ENCODE measurements at regions not wholly inside any gene's neighbourhood (a gene's known extent, or its start where the extent isn't known, plus 50 kb on each side); places are given as distances from the start of the nearest gene placed in this dataset.
A peak's percentile ranks its signal among the peaks of the same experiment; 100 is the strongest.

DNA sequence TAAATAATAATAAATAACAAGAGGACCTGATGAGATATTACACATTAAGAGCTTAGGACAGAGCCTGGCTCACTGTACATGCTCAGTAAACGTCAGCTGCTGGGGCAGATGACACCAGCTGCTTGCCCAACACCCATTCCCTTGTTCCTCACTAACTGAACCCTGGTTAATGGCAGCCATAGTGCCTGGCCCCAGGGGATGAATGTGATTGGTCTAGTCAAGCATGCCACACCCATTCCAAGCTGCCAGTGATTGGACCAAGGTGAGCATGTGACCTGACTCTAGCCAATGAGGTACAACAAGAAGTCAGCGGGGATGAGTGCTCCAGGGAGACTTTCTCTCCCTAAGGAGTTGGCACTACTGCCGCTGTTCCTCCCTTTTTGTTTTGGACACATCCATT lies 85.1 kb upstream of the PTPN1 start:
- Histone ChIP-seq H3K36me3 (ENCODE audit: insufficient read depth, low read length) (no peaks in the 10 kb centered on the region), H3K4me3 (ENCODE audit: low read length, poor library complexity, severe bottlenecking) (no peak overlapping the region), H3F3A (ENCODE audit: low read depth) (no peaks in the 10 kb centered on the region), H3K9me3 (ENCODE audit: insufficient read depth, low read depth, low read length) (no peaks in the 10 kb centered on the region), H3K79me2 (ENCODE audit: insufficient read depth, low read length) (no peaks in the 10 kb centered on the region), H3K9me2 (replicated peaks; ENCODE audit: low read depth, low read length) (no peaks in the 10 kb centered on the region), H2AFZ (ENCODE audit: low read length) (0 out of 2 replicates have a peak overlapping the region, but pooled peaks have one; percentile 57), H3K4me2 (ENCODE audit: low read depth, low read length, poor library complexity, severe bottlenecking) (no peak overlapping the region), H4K20me1 (ENCODE audit: insufficient read depth, low read length, poor library complexity, severe bottlenecking) (no peaks in the 10 kb centered on the region), H3K27me3 (ENCODE audit: insufficient read depth, low read length, poor library complexity, severe bottlenecking) (no peaks in the 10 kb centered on the region), H3K4me1 (ENCODE audit: insufficient read depth, low read length, poor library complexity, severe bottlenecking) (no peaks in the 10 kb centered on the region), H3K9ac (ENCODE audit: low read depth, low read length, poor library complexity, severe bottlenecking) (no peak overlapping the region)
- TF ChIP-seq, protein P1, sequence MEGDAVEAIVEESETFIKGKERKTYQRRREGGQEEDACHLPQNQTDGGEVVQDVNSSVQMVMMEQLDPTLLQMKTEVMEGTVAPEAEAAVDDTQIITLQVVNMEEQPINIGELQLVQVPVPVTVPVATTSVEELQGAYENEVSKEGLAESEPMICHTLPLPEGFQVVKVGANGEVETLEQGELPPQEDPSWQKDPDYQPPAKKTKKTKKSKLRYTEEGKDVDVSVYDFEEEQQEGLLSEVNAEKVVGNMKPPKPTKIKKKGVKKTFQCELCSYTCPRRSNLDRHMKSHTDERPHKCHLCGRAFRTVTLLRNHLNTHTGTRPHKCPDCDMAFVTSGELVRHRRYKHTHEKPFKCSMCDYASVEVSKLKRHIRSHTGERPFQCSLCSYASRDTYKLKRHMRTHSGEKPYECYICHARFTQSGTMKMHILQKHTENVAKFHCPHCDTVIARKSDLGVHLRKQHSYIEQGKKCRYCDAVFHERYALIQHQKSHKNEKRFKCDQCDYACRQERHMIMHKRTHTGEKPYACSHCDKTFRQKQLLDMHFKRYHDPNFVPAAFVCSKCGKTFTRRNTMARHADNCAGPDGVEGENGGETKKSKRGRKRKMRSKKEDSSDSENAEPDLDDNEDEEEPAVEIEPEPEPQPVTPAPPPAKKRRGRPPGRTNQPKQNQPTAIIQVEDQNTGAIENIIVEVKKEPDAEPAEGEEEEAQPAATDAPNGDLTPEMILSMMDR (conservative IDR thresholded peaks at IDR 0.05; ENCODE audit: low read length) = no peak
- TF ChIP-seq EZH2phosphoT487 (IDR thresholded peaks at IDR 0.05; ENCODE audit: borderline replicate concordance) = no peak

DNA sequence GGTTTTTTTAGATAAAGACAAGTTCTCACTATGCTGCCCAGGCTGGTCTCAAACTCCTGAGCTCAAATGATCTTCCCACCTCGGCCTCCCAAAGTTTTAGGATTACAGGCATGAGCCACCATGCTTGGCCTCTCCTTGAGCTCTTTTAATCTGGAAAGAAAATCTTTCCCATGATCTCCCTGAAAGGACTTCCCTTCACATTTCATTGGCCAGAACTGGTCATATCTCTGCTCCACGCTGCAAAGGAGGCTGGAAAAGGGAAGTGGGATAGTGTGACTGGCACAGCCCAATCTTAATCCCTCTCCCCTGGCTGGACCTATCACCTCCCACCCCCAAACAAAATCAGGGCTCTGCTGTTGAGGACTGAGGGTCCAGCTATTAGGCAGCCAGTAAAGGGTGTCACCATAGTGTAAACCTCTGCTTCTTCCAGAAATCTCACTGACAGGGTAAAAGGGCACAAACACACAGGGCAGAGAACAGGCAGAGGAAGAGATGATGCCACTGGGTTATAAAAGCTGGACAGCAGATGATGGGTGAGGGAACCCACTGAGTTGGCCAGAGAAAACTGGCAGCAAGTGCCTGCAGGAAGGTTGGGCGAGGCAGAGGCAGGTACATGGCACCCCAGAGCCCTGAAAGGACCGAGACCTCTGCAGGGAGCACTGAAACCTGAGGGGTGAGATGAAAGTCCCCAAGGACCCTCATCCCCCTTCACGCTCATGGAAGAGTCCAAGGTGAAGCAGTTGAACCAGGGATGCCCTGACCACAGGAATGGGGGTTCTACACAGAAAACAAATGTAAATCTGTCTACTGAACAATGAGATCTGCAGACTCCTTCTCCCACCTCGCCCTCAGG lies 83.1 kb upstream of the PTPN1 start:
- Histone ChIP-seq H3K4me2 (ENCODE audit: low read depth, low read length, poor library complexity, severe bottlenecking) (no peak overlapping the region), H2AFZ (ENCODE audit: low read length) (no peak overlapping the region), H3K27me3 (ENCODE audit: insufficient read depth, low read length, poor library complexity, severe bottlenecking) (no peaks in the 10 kb centered on the region), H3F3A (ENCODE audit: low read depth) (no peaks in the 10 kb centered on the region), H3K4me3 (ENCODE audit: low read length, poor library complexity, severe bottlenecking) (no peak overlapping the region), H3K9ac (ENCODE audit: low read depth, low read length, poor library complexity, severe bottlenecking) (no peak overlapping the region), H3K79me2 (ENCODE audit: insufficient read depth, low read length) (no peaks in the 10 kb centered on the region), H3K9me3 (ENCODE audit: insufficient read depth, low read depth, low read length) (no peaks in the 10 kb centered on the region), H4K20me1 (ENCODE audit: insufficient read depth, low read length, poor library complexity, severe bottlenecking) (no peaks in the 10 kb centered on the region), H3K9me2 (replicated peaks; ENCODE audit: low read depth, low read length) (no peaks in the 10 kb centered on the region), H3K36me3 (ENCODE audit: insufficient read depth, low read length) (no peaks in the 10 kb centered on the region), H3K4me1 (ENCODE audit: insufficient read depth, low read length, poor library complexity, severe bottlenecking) (no peaks in the 10 kb centered on the region)
- TF ChIP-seq, protein P1 (conservative IDR thresholded peaks at IDR 0.05; ENCODE audit: low read length) = no peak
- TF ChIP-seq EZH2phosphoT487 (IDR thresholded peaks at IDR 0.05; ENCODE audit: borderline replicate concordance) = no peak

DNA sequence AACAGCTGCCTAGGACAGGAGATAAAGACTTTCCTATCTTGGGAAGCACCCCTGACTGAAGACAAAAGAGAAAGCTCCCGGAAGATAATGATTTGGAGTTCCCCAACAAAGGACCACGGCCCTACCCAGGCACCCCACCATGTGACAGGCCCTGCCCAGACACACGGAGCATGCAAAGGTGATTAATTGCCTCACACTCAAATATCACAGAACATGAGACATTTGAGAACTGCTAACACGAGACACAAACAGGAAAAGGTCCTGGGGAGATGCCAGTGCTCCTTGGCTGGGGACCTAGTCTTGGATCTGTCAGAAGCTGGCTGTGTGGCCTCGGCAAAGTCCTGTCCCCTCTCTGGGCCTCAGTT lies 82.5 kb upstream of the PTPN1 start:
- Histone ChIP-seq H3K9me3 (ENCODE audit: insufficient read depth, low read depth, low read length) (no peaks in the 10 kb centered on the region), H3F3A (ENCODE audit: low read depth) (no peaks in the 10 kb centered on the region), H3K4me3 (ENCODE audit: low read length, poor library complexity, severe bottlenecking) (no peak overlapping the region), H3K4me1 (ENCODE audit: insufficient read depth, low read length, poor library complexity, severe bottlenecking) (no peaks in the 10 kb centered on the region), H3K27me3 (ENCODE audit: insufficient read depth, low read length, poor library complexity, severe bottlenecking) (no peaks in the 10 kb centered on the region), H3K9ac (ENCODE audit: low read depth, low read length, poor library complexity, severe bottlenecking) (no peak overlapping the region), H3K79me2 (ENCODE audit: insufficient read depth, low read length) (no peaks in the 10 kb centered on the region), H3K36me3 (ENCODE audit: insufficient read depth, low read length) (no peaks in the 10 kb centered on the region), H3K9me2 (replicated peaks; ENCODE audit: low read depth, low read length) (no peaks in the 10 kb centered on the region), H4K20me1 (ENCODE audit: insufficient read depth, low read length, poor library complexity, severe bottlenecking) (no peaks in the 10 kb centered on the region), H2AFZ (ENCODE audit: low read length) (no peak overlapping the region), H3K4me2 (ENCODE audit: low read depth, low read length, poor library complexity, severe bottlenecking) (no peak overlapping the region)
- TF ChIP-seq EZH2phosphoT487 (IDR thresholded peaks at IDR 0.05; ENCODE audit: borderline replicate concordance) = no peak
- TF ChIP-seq, protein P1 (conservative IDR thresholded peaks at IDR 0.05; ENCODE audit: low read length) = no peak

Data from Loucy (cell line).